Astrocyte of the spinal cord (primary cell): ENCODE measurements at regions not wholly inside any gene's neighbourhood (a gene's known extent, or its start where the extent isn't known, plus 50 kb on each side); places are given as distances from the start of the nearest gene placed in this dataset.
"Not testable (repeated sequence)": the region's sequence is repeated elsewhere in the genome, so short reads cannot be mapped to it uniquely, and the experiment has no call there.

Experiments
- DNase-seq: peaks from one replicate; pipeline ENCODE4 v3.0.0; 2011; ENCODE audit warnings: low read depth, low spot score
- H3K4me3 ChIP-seq: 2 replicates; pipeline ENCODE4 v1.5.1; 2011; ENCODE audit warnings: low read depth, mild to moderate bottlenecking, low read length, moderate library complexity
- CTCF ChIP-seq: IDR thresholded peaks from 2 replicates; pipeline ENCODE4 v1.5.1; 2012; ENCODE audit warnings: low read depth, mild to moderate bottlenecking, low read length, inconsistent platforms
- in situ Hi-C: cut with HindIII; loops from 2 replicates; pipeline ENCODE4 v1.10.0; 2017; ENCODE audit warnings: low sequenced_read_pairs

DNA sequence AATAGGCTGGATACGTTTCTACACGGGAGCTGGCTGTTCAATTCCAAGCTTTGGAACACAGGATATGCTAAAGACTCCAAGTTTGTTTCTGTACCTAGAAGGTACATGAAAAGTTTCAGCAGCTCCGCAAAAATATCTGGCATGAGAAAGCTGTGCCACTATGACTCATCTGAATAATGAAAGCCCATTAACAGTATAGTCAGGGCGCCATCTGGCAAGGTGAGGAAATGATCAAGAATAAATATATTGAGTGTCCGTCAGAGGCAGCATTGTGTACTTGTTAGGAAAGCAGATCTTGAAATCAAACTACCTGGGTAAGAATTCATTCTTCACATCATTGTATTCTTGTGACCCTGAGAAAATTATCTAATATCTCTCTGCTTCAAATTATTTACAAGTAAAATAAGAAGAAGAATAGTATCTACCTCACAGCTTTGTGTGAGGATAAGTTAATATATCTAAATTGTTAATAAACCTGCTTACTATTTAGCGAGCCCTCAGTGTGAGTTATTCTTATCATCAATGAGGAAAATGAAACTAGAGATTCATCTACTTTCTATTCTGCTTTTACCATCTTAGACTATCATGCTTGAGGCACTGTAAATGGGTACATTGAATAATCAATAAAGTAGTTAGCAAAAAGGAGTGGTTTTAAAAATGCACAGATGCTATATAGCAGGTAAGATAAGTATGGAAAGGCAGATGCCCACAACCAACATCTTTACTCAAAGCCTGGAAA is 53.5 kb downstream of the FSCB start:
- TF ChIP-seq CTCF = no peak
- H3K4me3 ChIP-seq = no peak overlapping the region
- in situ Hi-C loops = no loop called here
- no peak for DNase-seq

GRCh38 chr14:44450232-44450631 is 56.9 kb downstream of the FSCB start:
- H3K4me3 ChIP-seq, DNase-seq, in situ Hi-C loops: not testable (repeated sequence)

GRCh38 chr14:44449680-44450079 is 57.4 kb downstream of the FSCB start:
- TF ChIP-seq CTCF = no peak
- no peak for DNase-seq
- in situ Hi-C loops = no loop called here
- H3K4me3 ChIP-seq = no peak overlapping the region

- in situ Hi-C loops = no loop called here
- no peak for DNase-seq
- TF ChIP-seq CTCF = no peak
- H3K4me3 ChIP-seq = no peak overlapping the region
These were observed 58.1 kb downstream of the FSCB start for GRCh38 chr14:44448951-44449358.

DNA sequence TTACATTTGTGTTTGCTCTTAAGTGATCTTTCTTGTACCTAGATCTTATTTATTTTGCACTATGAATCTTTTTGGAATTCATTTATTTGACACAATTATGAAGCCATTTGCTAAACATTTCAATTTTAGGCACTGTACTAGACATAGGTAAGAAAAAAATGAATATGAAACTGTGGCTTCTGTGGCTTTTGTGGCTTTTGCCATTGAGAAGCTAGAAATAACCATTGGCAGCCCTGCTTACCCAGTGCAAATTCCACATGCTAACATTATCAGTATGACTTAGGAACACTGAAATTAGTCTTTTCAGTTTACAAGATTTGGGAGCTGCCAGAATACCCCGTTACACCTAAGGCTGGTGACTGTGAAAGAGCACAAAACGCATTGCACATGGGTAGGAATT is 60.1 kb downstream of the FSCB start:
- no peak for DNase-seq
- TF ChIP-seq CTCF = no peak
- no peak overlapping the region for H3K4me3 ChIP-seq
- in situ Hi-C loops = no loop called here

- no peak for TF ChIP-seq CTCF
- in situ Hi-C loops = no loop called here
- no peak for DNase-seq
- no peak overlapping the region for H3K4me3 ChIP-seq
These were observed 62.6 kb downstream of the FSCB start for GRCh38 chr14:44444454-44444853.

DNA sequence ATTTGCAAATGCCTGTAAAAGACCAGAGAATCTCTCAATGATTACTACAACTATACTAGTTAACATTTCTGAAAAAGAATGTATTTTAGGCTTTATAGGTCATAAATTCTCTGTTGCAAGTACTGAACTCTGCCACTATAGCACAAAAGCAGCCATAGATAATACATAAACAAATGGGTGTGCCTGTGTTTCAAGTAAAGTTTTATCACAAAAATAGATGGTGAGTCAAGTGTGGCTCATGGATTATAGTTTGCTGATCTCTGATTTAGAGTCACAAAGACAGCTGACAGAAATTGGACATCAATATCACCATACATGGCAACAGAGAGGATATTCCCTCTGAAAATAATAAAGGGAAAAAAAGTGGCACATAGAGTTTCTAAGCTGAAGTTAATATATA is 68.1 kb downstream of the FSCB start:
- in situ Hi-C loops = no loop called here
- no peak overlapping the region for H3K4me3 ChIP-seq
- no peak for DNase-seq
- TF ChIP-seq CTCF = no peak
